Osteocyte (in vitro differentiated cells): ENCODE measurements at regions not wholly inside any gene's neighbourhood (a gene's known extent, or its start where the extent isn't known, plus 50 kb on each side); places are given as distances from the start of the nearest gene placed in this dataset.

Source experiments
- DNase-seq: peaks from one replicate; pipeline ENCODE4 v3.0.0; 2021; ENCODE audit warnings: mixed read lengths; ENCODE audit not compliant: unreplicated experiment; ENCODE audit errors: extremely low spot score
- H3K27ac Mint-ChIP-seq: one replicate; pipeline ENCODE4 v1.8.0; 2021; ENCODE audit warnings: mild to moderate bottlenecking, mixed read lengths; ENCODE audit not compliant: unreplicated experiment
- H3K27me3 Mint-ChIP-seq: one replicate; pipeline ENCODE4 v1.8.0; 2021; ENCODE audit warnings: mixed read lengths; ENCODE audit not compliant: unreplicated experiment
- H3K36me3 Mint-ChIP-seq: one replicate; pipeline ENCODE4 v1.8.0; 2021; ENCODE audit warnings: mixed read lengths; ENCODE audit not compliant: unreplicated experiment
- H3K4me1 Mint-ChIP-seq: one replicate; pipeline ENCODE4 v1.8.0; 2021; ENCODE audit warnings: mixed read lengths; ENCODE audit not compliant: unreplicated experiment
- H3K4me3 Mint-ChIP-seq: one replicate; pipeline ENCODE4 v1.8.0; 2021; ENCODE audit warnings: mild to moderate bottlenecking, moderate library complexity, mixed read lengths; ENCODE audit not compliant: unreplicated experiment
- H3K9me3 Mint-ChIP-seq: one replicate; pipeline ENCODE4 v1.8.0; 2021; ENCODE audit warnings: mixed read lengths; ENCODE audit not compliant: unreplicated experiment
- CTCF ChIP-seq: fragments of 200-600 bp; sonication (generic); IDR thresholded peaks from 2 replicates; pipeline ENCODE4 v1.5.0; 2021; ENCODE audit warnings: antibody characterized with exemption, mild to moderate bottlenecking, moderate library complexity

GRCh38 chr2:38216886-38217285 is 140.9 kb upstream of the CYP1B1 start:
- Mint-ChIP-seq H3K27ac (no peak overlapping the region), H3K36me3 (peaks cover 10% of the 10 kb centered on the region), H3K27me3 (peaks cover 7% of the 10 kb centered on the region), H3K4me1 (peaks cover 20% of the 10 kb centered on the region), H3K4me3 (no peak overlapping the region), H3K9me3 (peaks cover 10% of the 10 kb centered on the region)
- no peak for DNase-seq
- TF ChIP-seq CTCF = no peak

GRCh38 chr2:38215993-38216392 is 140.0 kb upstream of the CYP1B1 start:
- DNase-seq = no peak
- H3K9me3 Mint-ChIP-seq = peaks cover 19% of the 10 kb centered on the region
- no peak overlapping the region for H3K4me3 Mint-ChIP-seq
- peaks cover 18% of the 10 kb centered on the region for H3K36me3 Mint-ChIP-seq
- H3K27ac Mint-ChIP-seq = no peak overlapping the region
- H3K4me1 Mint-ChIP-seq = peaks cover 20% of the 10 kb centered on the region
- peaks cover 7% of the 10 kb centered on the region for H3K27me3 Mint-ChIP-seq
- TF ChIP-seq CTCF = no peak

DNA sequence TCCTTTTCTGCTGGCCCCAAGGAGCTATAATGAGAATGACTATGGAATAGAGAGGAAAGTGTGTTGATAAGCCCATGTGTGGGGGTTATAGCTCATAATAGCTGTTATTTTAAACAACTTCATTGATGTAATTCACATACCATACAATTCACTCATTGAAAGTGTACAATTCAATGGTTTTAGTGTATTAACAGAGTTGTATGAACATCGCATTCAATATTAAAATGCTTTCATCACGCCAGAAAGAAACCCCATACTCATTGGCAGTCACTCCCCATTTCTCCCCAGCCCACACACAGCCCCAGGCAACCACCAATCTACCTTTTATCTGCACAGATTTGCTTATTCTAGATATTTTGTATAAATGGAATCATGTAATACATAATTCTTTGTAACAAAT is 139.6 kb upstream of the CYP1B1 start:
- H3K27me3 Mint-ChIP-seq = peaks cover 7% of the 10 kb centered on the region
- peaks cover 20% of the 10 kb centered on the region for H3K4me1 Mint-ChIP-seq
- H3K4me3 Mint-ChIP-seq = no peak overlapping the region

GRCh38 chr2:38214209-38214717 is 138.3 kb upstream of the CYP1B1 start:
- Mint-ChIP-seq H3K4me1 (peaks cover 20% of the 10 kb centered on the region), H3K9me3 (peaks cover 13% of the 10 kb centered on the region), H3K27me3 (peaks cover 7% of the 10 kb centered on the region), H3K36me3 (peaks cover 13% of the 10 kb centered on the region), H3K4me3 (no peak overlapping the region), H3K27ac (no peak overlapping the region)
- TF ChIP-seq CTCF = no peak
- DNase-seq = no peak

More for the DNA sequence above, 139.6 kb upstream of the CYP1B1 start:
- Mint-ChIP-seq H3K27ac (no peak overlapping the region), H3K36me3 (peaks cover 18% of the 10 kb centered on the region), H3K9me3 (peaks cover 21% of the 10 kb centered on the region)
- no peak for TF ChIP-seq CTCF
- DNase-seq = no peak

- Mint-ChIP-seq H3K36me3 (peaks cover 13% of the 10 kb centered on the region), H3K9me3 (peaks cover 13% of the 10 kb centered on the region), H3K4me1 (peaks cover 20% of the 10 kb centered on the region), H3K4me3 (no peak overlapping the region), H3K27me3 (peaks cover 7% of the 10 kb centered on the region), H3K27ac (no peak overlapping the region)
- DNase-seq = no peak
- TF ChIP-seq CTCF = no peak
These were observed 137.7 kb upstream of the CYP1B1 start for GRCh38 chr2:38213619-38214167.
